Neural progenitor cell (in vitro differentiated cells): ENCODE measurements at regions not wholly inside any gene's neighbourhood (a gene's known extent, or its start where the extent isn't known, plus 50 kb on each side); places are given as distances from the start of the nearest gene placed in this dataset.
A peak's percentile ranks its signal among the peaks of the same experiment; 100 is the strongest.

Experiments
- DNase-seq: peaks from one replicate; pipeline ENCODE4 v3.0.0-alpha.2; 2016; ENCODE audit warnings: low spot score
- H2AFZ ChIP-seq: fragments of 200-600 bp; sonication (generic); replicated peaks from 2 replicates; pipeline ENCODE4 v1.6.1; 2016; ENCODE audit warnings: antibody characterized with exemption
- H3F3A ChIP-seq: fragments of 200-600 bp; sonication (generic); 2 replicates; pipeline ENCODE4 v1.6.1; 2016; ENCODE audit warnings: antibody characterized with exemption, low read depth
- H3K27ac ChIP-seq: fragments of 200-600 bp; sonication (generic); 2 replicates; pipeline ENCODE4 v1.5.1; 2016; ENCODE audit warnings: mild to moderate bottlenecking
- H3K27me3 ChIP-seq: fragments of 200-600 bp; sonication (generic); 2 replicates; pipeline ENCODE4 v1.6.1; 2016; ENCODE audit warnings: mild to moderate bottlenecking, moderate library complexity
- H3K36me3 ChIP-seq: fragments of 200-600 bp; sonication (generic); 2 replicates; pipeline ENCODE4 v1.5.1; 2016
- H3K4me1 ChIP-seq: fragments of 200-600 bp; sonication (generic); 2 replicates; pipeline ENCODE4 v1.6.1; 2016; ENCODE audit warnings: mixed run types
- H3K4me2 ChIP-seq: fragments of 200-600 bp; sonication (generic); 2 replicates; pipeline ENCODE4 v1.6.1; 2016
- H3K4me3 ChIP-seq: fragments of 200-600 bp; sonication (generic); 2 replicates; pipeline ENCODE4 v1.5.1; 2016
- H3K79me2 ChIP-seq: fragments of 200-600 bp; sonication (generic); 2 replicates; pipeline ENCODE4 v1.6.1; 2016; ENCODE audit warnings: low read depth
- H3K9ac ChIP-seq: fragments of 200-600 bp; sonication (generic); 2 replicates; pipeline ENCODE4 v1.6.1; 2016
- H3K9me3 ChIP-seq: fragments of 200-600 bp; sonication (generic); 2 replicates; pipeline ENCODE4 v1.5.1; 2016; ENCODE audit warnings: low read depth
- H4K20me1 ChIP-seq: fragments of 200-600 bp; sonication (generic); 2 replicates; pipeline ENCODE4 v1.6.1; 2016; ENCODE audit warnings: low read depth
- H3K27ac Mint-ChIP-seq: 3 replicates; pipeline ENCODE4 v1.8.0; 2021; ENCODE audit warnings: mixed read lengths
- H3K27me3 Mint-ChIP-seq: 2 replicates; pipeline ENCODE4 v1.8.0; 2022; ENCODE audit warnings: low read depth, mild to moderate bottlenecking, inconsistent platforms, moderate library complexity, mixed read lengths; ENCODE audit not compliant: insufficient read depth
- H3K36me3 Mint-ChIP-seq: 3 replicates; pipeline ENCODE4 v1.8.0; 2021; ENCODE audit warnings: mixed read lengths
- H3K4me1 Mint-ChIP-seq: 3 replicates; pipeline ENCODE4 v1.8.0; 2021; ENCODE audit warnings: mixed read lengths
- H3K4me3 Mint-ChIP-seq: 3 replicates; pipeline ENCODE4 v1.8.0; 2021; ENCODE audit warnings: mild to moderate bottlenecking, moderate library complexity, mixed read lengths
- H3K9me3 Mint-ChIP-seq: 3 replicates; pipeline ENCODE4 v1.8.0; 2020; ENCODE audit warnings: mixed read lengths
- CTCF ChIP-seq: fragments of 200-600 bp; sonication (generic); IDR thresholded peaks from 2 replicates; pipeline ENCODE4 v1.5.1; 2017; ENCODE audit warnings: antibody characterized with exemption, mild to moderate bottlenecking
- EZH2 ChIP-seq: fragments of 200-600 bp; sonication (generic); IDR thresholded peaks from 2 replicates; pipeline ENCODE4 v1.6.1; 2017; ENCODE audit warnings: antibody characterized with exemption, mild to moderate bottlenecking, moderate library complexity
- EZH2phosphoT487 ChIP-seq: fragments of 200-600 bp; sonication (generic); IDR thresholded peaks from 2 replicates; pipeline ENCODE4 v1.6.1; 2017; ENCODE audit warnings: antibody characterized with exemption

GRCh38 chr4:135553213-135553612, 1351.6 kb upstream of the PABPC4L start:
- H3K4me3 Mint-ChIP-seq, result no peak overlapping the region
- no peaks in the 10 kb centered on the region for H3K9me3 Mint-ChIP-seq
- peak overlapping the region; percentile 77 for H2AFZ ChIP-seq

DNA sequence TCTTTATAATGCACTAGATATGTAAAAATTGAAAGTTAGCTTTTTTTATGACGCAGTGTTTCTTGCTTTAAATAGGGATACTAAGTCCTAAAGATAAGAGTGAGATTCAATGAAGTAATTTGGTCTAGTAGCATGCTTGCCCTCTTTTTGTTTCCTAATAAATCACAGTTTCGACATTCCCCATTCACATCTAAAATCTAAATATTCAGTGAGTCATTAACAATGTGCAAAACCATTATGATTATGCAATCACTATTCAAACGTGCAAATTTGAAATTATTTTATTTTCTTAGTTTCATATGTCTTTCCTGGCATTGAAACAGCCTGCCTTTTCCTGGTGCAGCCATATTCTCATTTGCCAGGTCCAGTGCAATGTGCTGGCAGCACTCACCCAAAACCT, 1350.5 kb upstream of the PABPC4L start:
- Mint-ChIP-seq H3K4me3 (no peak overlapping the region), H3K9me3 (no peaks in the 10 kb centered on the region), H3K4me1 (peaks cover 8% of the 10 kb centered on the region), H3K27me3 (no peaks in the 10 kb centered on the region), H3K27ac (no peak overlapping the region), H3K36me3 (no peaks in the 10 kb centered on the region)
- Histone ChIP-seq H3K36me3 (no peaks in the 10 kb centered on the region), H3K9me3 (no peaks in the 10 kb centered on the region), H3K79me2 (no peaks in the 10 kb centered on the region), H3K9ac (no peak overlapping the region), H3K27ac (no peak overlapping the region), H3K4me1 (no peaks in the 10 kb centered on the region), H4K20me1 (no peaks in the 10 kb centered on the region), H2AFZ (peak overlapping the region; percentile 77), H3K27me3 (no peaks in the 10 kb centered on the region), H3F3A (no peaks in the 10 kb centered on the region), H3K4me2 (no peak overlapping the region), H3K4me3 (no peak overlapping the region)
- no peak for TF ChIP-seq CTCF
- no peak for TF ChIP-seq EZH2phosphoT487
- TF ChIP-seq EZH2, result no peak
- DNase-seq, result no peak

More at GRCh38 chr4:135553213-135553612, 1351.6 kb upstream of the PABPC4L start:
- H3K4me1 ChIP-seq, result no peaks in the 10 kb centered on the region
- no peak overlapping the region for H3K27ac Mint-ChIP-seq
- H3K4me1 Mint-ChIP-seq, result peaks cover 8% of the 10 kb centered on the region
- no peak overlapping the region for H3K9ac ChIP-seq
- H3K79me2 ChIP-seq, result no peaks in the 10 kb centered on the region
- TF ChIP-seq EZH2phosphoT487 (no peak), EZH2 (no peak)
- DNase-seq, result no peak
- H3K36me3 Mint-ChIP-seq, result no peaks in the 10 kb centered on the region
- no peaks in the 10 kb centered on the region for H3K36me3 ChIP-seq
- H3K27me3 ChIP-seq, result no peaks in the 10 kb centered on the region
- no peaks in the 10 kb centered on the region for H3K9me3 ChIP-seq
- no peaks in the 10 kb centered on the region for H3F3A ChIP-seq
- H3K4me3 ChIP-seq, result no peak overlapping the region
- H3K27me3 Mint-ChIP-seq, result no peaks in the 10 kb centered on the region
- H4K20me1 ChIP-seq, result no peaks in the 10 kb centered on the region
- no peak overlapping the region for H3K4me2 ChIP-seq
- no peak overlapping the region for H3K27ac ChIP-seq

GRCh38 chr4:135548711-135549110, 1347.1 kb upstream of the PABPC4L start:
- no peaks in the 10 kb centered on the region for H3K36me3 Mint-ChIP-seq
- no peak overlapping the region for H3K4me2 ChIP-seq
- no peak overlapping the region for H3K4me3 ChIP-seq
- no peaks in the 10 kb centered on the region for H3K4me1 ChIP-seq
- no peaks in the 10 kb centered on the region for H4K20me1 ChIP-seq
- no peak overlapping the region for H3K9ac ChIP-seq
- H3F3A ChIP-seq, result no peaks in the 10 kb centered on the region
- H3K27ac Mint-ChIP-seq, result no peak overlapping the region
- TF ChIP-seq EZH2 (no peak), CTCF (no peak), EZH2phosphoT487 (no peak)
- H3K4me3 Mint-ChIP-seq, result no peak overlapping the region
- H3K9me3 ChIP-seq, result no peaks in the 10 kb centered on the region
- peaks cover 8% of the 10 kb centered on the region for H3K4me1 Mint-ChIP-seq
- no peaks in the 10 kb centered on the region for H3K27me3 Mint-ChIP-seq
- no peak overlapping the region for H3K27ac ChIP-seq
- no peak overlapping the region for H2AFZ ChIP-seq
- no peak for DNase-seq
- H3K79me2 ChIP-seq, result no peaks in the 10 kb centered on the region
- no peaks in the 10 kb centered on the region for H3K36me3 ChIP-seq
- no peaks in the 10 kb centered on the region for H3K27me3 ChIP-seq
- no peaks in the 10 kb centered on the region for H3K9me3 Mint-ChIP-seq

- DNase-seq, result no peak
- H3K79me2 ChIP-seq, result no peaks in the 10 kb centered on the region
- no peak overlapping the region for H3K4me2 ChIP-seq
- H3K36me3 Mint-ChIP-seq, result no peaks in the 10 kb centered on the region
- no peak overlapping the region for H2AFZ ChIP-seq
- H3K27ac ChIP-seq, result no peak overlapping the region
- no peaks in the 10 kb centered on the region for H3K4me1 ChIP-seq
- H3K36me3 ChIP-seq, result no peaks in the 10 kb centered on the region
- H3K4me1 Mint-ChIP-seq, result no peaks in the 10 kb centered on the region
- no peaks in the 10 kb centered on the region for H3K9me3 Mint-ChIP-seq
- H3K4me3 Mint-ChIP-seq, result no peak overlapping the region
- H3K4me3 ChIP-seq, result no peak overlapping the region
- no peaks in the 10 kb centered on the region for H3F3A ChIP-seq
- H3K27me3 ChIP-seq, result no peaks in the 10 kb centered on the region
- TF ChIP-seq EZH2phosphoT487 (no peak), EZH2 (no peak), CTCF (no peak)
- H3K9ac ChIP-seq, result no peak overlapping the region
- no peaks in the 10 kb centered on the region for H3K9me3 ChIP-seq
- H3K27ac Mint-ChIP-seq, result no peak overlapping the region
- H3K27me3 Mint-ChIP-seq, result no peaks in the 10 kb centered on the region
- no peaks in the 10 kb centered on the region for H4K20me1 ChIP-seq
Measured at GRCh38 chr4:135545616-135546317, 1344.2 kb upstream of the PABPC4L start.
